ENCODE measurements at regions not wholly inside any gene's neighbourhood (a gene's known extent, or its start where the extent isn't known, plus 50 kb on each side); places are given as distances from the start of the nearest gene placed in this dataset.

GRCh38 chr9:84563691-84564090 lies 105.8 kb upstream of the NTRK2 start:
- no peak overlapping the region for H4K5ac ChIP-seq (ENCODE audit: insufficient read length, low read depth, low read length)
- H3K23me2 ChIP-seq (ENCODE audit: low read depth, low read length): no peaks in the 10 kb centered on the region
- no peaks in the 10 kb centered on the region for H3K9me3 ChIP-seq (ENCODE audit: insufficient read depth in 2 of 2, low read depth in 1 of 2, low read length in 1 of 2)
- no peak overlapping the region for H3K27ac ChIP-seq (ENCODE audit: low read depth, low read length)
- no peak overlapping the region for H4K8ac ChIP-seq (ENCODE audit: extremely low read depth, insufficient read depth, low read length)
- H4K20me1 ChIP-seq (replicated peaks in 1 of 2; ENCODE audit: control insufficient read depth in 1 of 2, insufficient read depth in 2 of 2, low read length in 2 of 2): no peaks in the 10 kb centered on the region
- H3K36me3 ChIP-seq (ENCODE audit: control insufficient read depth in 2 of 4, insufficient read depth in 4 of 4, low read length in 3 of 4): no peaks in the 10 kb centered on the region
- no peak overlapping the region for H2BK12ac ChIP-seq (ENCODE audit: low read depth, low read length)
- H3K4ac ChIP-seq (replicated peaks; ENCODE audit: insufficient read length, low read depth, low read length): no peak overlapping the region
- DNase-seq (ENCODE audit: low read depth in 1 of 2, low spot score in 2 of 2) (no peak), FAIRE-seq (no peak)
- no peaks in the 10 kb centered on the region for H3K79me2 ChIP-seq (ENCODE audit: control insufficient read depth in 1 of 2, insufficient read depth in 2 of 2, low read length in 2 of 2)
- no peak overlapping the region for H2BK5ac ChIP-seq (ENCODE audit: low read depth, low read length)
- no peaks in the 10 kb centered on the region for H3K27me3 ChIP-seq (replicated peaks in 1 of 4; ENCODE audit: control insufficient read depth in 3 of 4, extremely low read depth in 1 of 4, insufficient read depth in 3 of 4, low read length in 3 of 4)
- no peak overlapping the region for H4K91ac ChIP-seq (replicated peaks; ENCODE audit: insufficient read length, low read length)
- H3K4me1 ChIP-seq (replicated peaks in 1 of 4; ENCODE audit: control insufficient read depth in 3 of 4, insufficient read depth in 4 of 4, low read length in 3 of 4): peaks cover 0 to 2% (median 0%) of the 10 kb centered on the region in 4 experiments; a peak in 1 of 7 replicates
- H2BK15ac ChIP-seq (ENCODE audit: low read length): no peak overlapping the region
- H3K14ac ChIP-seq (ENCODE audit: insufficient read length): no peak overlapping the region
- H3K79me1 ChIP-seq (ENCODE audit: low read depth, low read length): no peaks in the 10 kb centered on the region
- H3K23ac ChIP-seq (ENCODE audit: insufficient read length): no peak overlapping the region
- H2BK20ac ChIP-seq (ENCODE audit: low read length): no peak overlapping the region
- no peak overlapping the region for H3K9ac ChIP-seq (replicated peaks in 1 of 4; ENCODE audit: extremely low read depth in 1 of 4, low read depth in 3 of 4, low read length in 3 of 4)
- H3K56ac ChIP-seq (replicated peaks; ENCODE audit: insufficient read length, low read depth, low read length): no peak overlapping the region
- ChIA-PET POLR2A (ENCODE audit: partially characterized antibody) (no interaction called here), CTCF (ENCODE audit: partially characterized antibody) (no interaction called here)
- H2AK5ac ChIP-seq (ENCODE audit: low read depth, low read length): no peak overlapping the region
- H3K18ac ChIP-seq (ENCODE audit: extremely low read depth, low read length): no peak overlapping the region
- no peak overlapping the region for H3K4me3 ChIP-seq (ENCODE audit: extremely low read depth in 1 of 4, insufficient read depth in 2 of 4, low read depth in 3 of 4, low read length in 4 of 4)
- no peak overlapping the region for H3K4me2 ChIP-seq (ENCODE audit: insufficient read depth in 1 of 2, low read depth in 2 of 2, low read length in 2 of 2)
- TF ChIP-seq KDM4A (IDR thresholded peaks at IDR 0.05; ENCODE audit: low read depth, low read length, severe bottlenecking): no peak
- no peak for TF ChIP-seq POU5F1 (IDR thresholded peaks at IDR 0.05; ENCODE audit: low read depth, low read length)
- no peak for TF ChIP-seq POLR2AphosphoS5 (IDR thresholded peaks at IDR 0.05; ENCODE audit: low read depth, low read length)
- TF ChIP-seq SUZ12 (IDR thresholded peaks at IDR 0.05; ENCODE audit: low read length): no peak
- no peak for TF ChIP-seq TCF12 (IDR thresholded peaks at IDR 0.05; ENCODE audit: low read depth, low read length)
- TF ChIP-seq BACH1 (IDR thresholded peaks at IDR 0.05; ENCODE audit: low read length): no peak
- no peak for TF ChIP-seq RBBP5 (IDR thresholded peaks at IDR 0.05; ENCODE audit: borderline replicate concordance, low read depth, low read length)
- H2AFZ ChIP-seq (ENCODE audit: low read length): no peak overlapping the region
- H2BK120ac ChIP-seq (replicated peaks; ENCODE audit: low read depth, low read length): no peak overlapping the region

Data from H1 (cell line).